ENCODE measurements at regions not wholly inside any gene's neighbourhood (a gene's known extent, or its start where the extent isn't known, plus 50 kb on each side); places are given as distances from the start of the nearest gene placed in this dataset.
A peak's percentile ranks its signal among the peaks of the same experiment; 100 is the strongest.

GRCh38 chr3:68089572-68090011 is 435.2 kb upstream of the SUCLG2 start:
- no peak for TF ChIP-seq CTCF (IDR thresholded peaks at IDR 0.05; ENCODE audit: insufficient read depth, low read length, poor library complexity, severe bottlenecking)
- Histone ChIP-seq H3K27me3 (ENCODE audit: control insufficient read depth, insufficient read depth, low read length) (no peaks in the 10 kb centered on the region), H3K4me3 (ENCODE audit: low read depth, low read length) (no peak overlapping the region), H3K36me3 (ENCODE audit: control insufficient read depth, insufficient read depth, low read length) (no peaks in the 10 kb centered on the region)
- DNase-seq (ENCODE audit: low read depth), result peak; percentile 50

GRCh38 chr3:68088636-68089035 is 434.2 kb upstream of the SUCLG2 start:
- TF ChIP-seq CTCF (IDR thresholded peaks at IDR 0.05; ENCODE audit: insufficient read depth, low read length, poor library complexity, severe bottlenecking), result no peak
- Histone ChIP-seq H3K36me3 (ENCODE audit: control insufficient read depth, insufficient read depth, low read length) (no peaks in the 10 kb centered on the region), H3K4me3 (ENCODE audit: low read depth, low read length) (no peak overlapping the region), H3K27me3 (ENCODE audit: control insufficient read depth, insufficient read depth, low read length) (no peaks in the 10 kb centered on the region)
- DNase-seq (ENCODE audit: low read depth), result no peak

GRCh38 chr3:68088216-68088615 is 433.8 kb upstream of the SUCLG2 start:
- no peak for DNase-seq (ENCODE audit: low read depth)
- no peaks in the 10 kb centered on the region for H3K27me3 ChIP-seq (ENCODE audit: control insufficient read depth, insufficient read depth, low read length)

GRCh38 chr3:68072062-68072461 is 417.6 kb upstream of the SUCLG2 start:
- TF ChIP-seq CTCF (IDR thresholded peaks at IDR 0.05; ENCODE audit: insufficient read depth, low read length, poor library complexity, severe bottlenecking), result no peak

More at GRCh38 chr3:68088216-68088615, 433.8 kb upstream of the SUCLG2 start:
- TF ChIP-seq CTCF (IDR thresholded peaks at IDR 0.05; ENCODE audit: insufficient read depth, low read length, poor library complexity, severe bottlenecking), result no peak
- Histone ChIP-seq H3K4me3 (ENCODE audit: low read depth, low read length) (no peak overlapping the region), H3K36me3 (ENCODE audit: control insufficient read depth, insufficient read depth, low read length) (no peaks in the 10 kb centered on the region)

DNA sequence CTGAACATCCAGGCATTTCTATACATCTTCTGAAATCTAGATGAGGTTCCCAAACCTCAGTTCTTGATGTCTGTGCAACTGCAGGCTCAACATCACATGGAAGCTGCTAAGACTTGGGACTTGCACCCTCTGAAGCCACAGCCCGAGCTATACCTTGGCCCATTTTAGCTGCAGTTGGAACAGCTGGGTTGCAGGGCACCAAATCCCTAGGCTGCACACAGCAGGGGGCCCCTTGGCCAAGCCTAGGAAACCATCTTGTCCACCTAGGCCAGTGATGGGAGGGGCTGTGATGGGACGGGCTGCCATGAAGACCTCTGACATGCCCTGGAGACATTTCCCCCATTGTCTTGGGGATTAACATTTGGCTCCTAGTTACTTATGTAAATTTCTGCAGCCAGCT is 415.8 kb upstream of the SUCLG2 start:
- Histone ChIP-seq H3K4me3 (ENCODE audit: low read depth, low read length) (no peak overlapping the region), H3K36me3 (ENCODE audit: control insufficient read depth, insufficient read depth, low read length) (no peaks in the 10 kb centered on the region), H3K27me3 (ENCODE audit: control insufficient read depth, insufficient read depth, low read length) (no peaks in the 10 kb centered on the region)
- DNase-seq (ENCODE audit: low read depth), result no peak
- TF ChIP-seq CTCF (IDR thresholded peaks at IDR 0.05; ENCODE audit: insufficient read depth, low read length, poor library complexity, severe bottlenecking), result no peak

More at GRCh38 chr3:68072062-68072461, 417.6 kb upstream of the SUCLG2 start:
- H3K36me3 ChIP-seq (ENCODE audit: control insufficient read depth, insufficient read depth, low read length), result no peaks in the 10 kb centered on the region
- DNase-seq (ENCODE audit: low read depth), result no peak
- H3K27me3 ChIP-seq (ENCODE audit: control insufficient read depth, insufficient read depth, low read length), result no peaks in the 10 kb centered on the region
- no peak overlapping the region for H3K4me3 ChIP-seq (ENCODE audit: low read depth, low read length)

DNA sequence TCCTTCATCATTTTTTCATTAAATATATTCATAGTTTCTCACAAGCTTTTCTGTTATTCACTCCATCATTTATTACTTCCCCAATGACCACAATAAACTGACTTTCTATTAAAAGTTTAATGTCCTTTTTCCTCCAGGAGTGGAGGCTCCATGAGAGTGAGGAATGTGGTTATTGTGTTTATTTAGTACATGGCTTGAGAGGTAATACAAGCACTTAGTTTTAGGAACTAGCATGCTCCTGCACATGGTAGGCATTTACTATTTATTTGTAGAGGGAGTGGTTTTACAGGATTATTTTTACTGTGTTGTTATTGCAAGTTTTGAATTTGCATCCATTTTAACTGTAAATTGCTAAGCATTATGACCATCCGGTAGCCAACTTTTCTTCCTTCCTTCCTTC is 412.9 kb upstream of the SUCLG2 start:
- DNase-seq (ENCODE audit: low read depth), result no peak
- no peaks in the 10 kb centered on the region for H3K27me3 ChIP-seq (ENCODE audit: control insufficient read depth, insufficient read depth, low read length)
- H3K4me3 ChIP-seq (ENCODE audit: low read depth, low read length), result no peak overlapping the region
- no peaks in the 10 kb centered on the region for H3K36me3 ChIP-seq (ENCODE audit: control insufficient read depth, insufficient read depth, low read length)
- TF ChIP-seq CTCF (IDR thresholded peaks at IDR 0.05; ENCODE audit: insufficient read depth, low read length, poor library complexity, severe bottlenecking), result no peak

All from kidney epithelial cell (primary cell).